OCI-LY1 (cell line): ENCODE measurements at regions not wholly inside any gene's neighbourhood (a gene's known extent, or its start where the extent isn't known, plus 50 kb on each side); places are given as distances from the start of the nearest gene placed in this dataset.
"Not testable (repeated sequence)": the region's sequence is repeated elsewhere in the genome, so short reads cannot be mapped to it uniquely, and the experiment has no call there.

Experiments used
- H2AFZ ChIP-seq: fragments of 200-600 bp; sonication (generic), shearing (Covaris generic); 2 replicates; pipeline ENCODE4 v1.6.0; 2014; ENCODE audit warnings: antibody characterized with exemption, mild to moderate bottlenecking, low read length
- H3F3A ChIP-seq: fragments of 200-600 bp; sonication (generic), shearing (Covaris generic); 2 replicates; pipeline ENCODE4 v1.6.0; 2014; ENCODE audit warnings: mild to moderate bottlenecking, antibody characterized with exemption, low read length, moderate library complexity; ENCODE audit not compliant: insufficient read depth
- H3K27ac ChIP-seq: fragments of 200-600 bp; sonication (generic); 2 replicates; pipeline ENCODE4 v1.5.1; 2014; ENCODE audit warnings: low read length, mixed run types, mild to moderate bottlenecking, low read depth; ENCODE audit not compliant: poor library complexity, severe bottlenecking
- H3K27me3 ChIP-seq: fragments of 200-600 bp; sonication (generic); 2 replicates; pipeline ENCODE4 v1.6.0; 2014; ENCODE audit warnings: antibody characterized with exemption, mild to moderate bottlenecking, low read length, moderate library complexity; ENCODE audit not compliant: insufficient read depth
- H3K36me3 ChIP-seq: fragments of 200-600 bp; sonication (generic); 2 replicates; pipeline ENCODE4 v1.6.1; 2014; ENCODE audit warnings: mild to moderate bottlenecking, antibody characterized with exemption, low read length, moderate library complexity, mixed read lengths; ENCODE audit not compliant: insufficient read depth
- H3K4me1 ChIP-seq: fragments of 200-600 bp; sonication (generic); 2 replicates; pipeline ENCODE4 v1.5.1; 2014; ENCODE audit warnings: mild to moderate bottlenecking, low read length, moderate library complexity; ENCODE audit not compliant: insufficient read depth, severe bottlenecking
- H3K4me2 ChIP-seq: fragments of 200-600 bp; sonication (generic), shearing (Covaris generic); 2 replicates; pipeline ENCODE4 v1.6.1; 2014; ENCODE audit warnings: low read length
- H3K4me3 ChIP-seq: fragments of 200-600 bp; sonication (generic); 2 replicates; pipeline ENCODE4 v1.5.1; 2014; ENCODE audit warnings: low read length, low read depth, mild to moderate bottlenecking, mixed read lengths; ENCODE audit not compliant: poor library complexity, severe bottlenecking
- H3K79me2 ChIP-seq: fragments of 200-600 bp; shearing (Covaris generic); 2 replicates; pipeline ENCODE4 v1.6.1; 2016; ENCODE audit warnings: mixed run types, low read length, mixed read lengths; ENCODE audit not compliant: insufficient read depth
- H3K9ac ChIP-seq: fragments of 200-600 bp; sonication (generic), shearing (Covaris generic); 2 replicates; pipeline ENCODE4 v1.6.1; 2014; ENCODE audit warnings: mild to moderate bottlenecking, low read length, mixed read lengths
- H3K9me2 ChIP-seq: fragments of 200-600 bp; sonication (generic), shearing (Covaris generic); 2 replicates; pipeline ENCODE4 v1.6.1; 2014; ENCODE audit warnings: low read depth, mild to moderate bottlenecking, low read length, mixed read lengths
- H3K9me3 ChIP-seq: fragments of 200-600 bp; shearing (Covaris generic); 2 replicates; pipeline ENCODE4 v1.6.1; 2014; ENCODE audit warnings: low read length, mixed read lengths
- H4K20me1 ChIP-seq: fragments of 200-600 bp; sonication (generic), shearing (Covaris generic); 2 replicates; pipeline ENCODE4 v1.6.0; 2016; ENCODE audit warnings: mild to moderate bottlenecking, low read length; ENCODE audit not compliant: insufficient read depth
- CTCF ChIP-seq: fragments of 200-600 bp; sonication (generic), shearing (Covaris generic); IDR thresholded peaks from 2 replicates; pipeline ENCODE4 v1.5.1; 2017; ENCODE audit warnings: mild to moderate bottlenecking, antibody characterized with exemption, low read length, moderate library complexity, mixed read lengths
- EZH2 ChIP-seq: fragments of 200-600 bp; sonication (generic), shearing (Covaris generic); IDR thresholded peaks from 2 replicates; pipeline ENCODE4 v1.8.0; 2017; ENCODE audit warnings: borderline replicate concordance, mixed run types, mild to moderate bottlenecking, antibody characterized with exemption, low read length, moderate library complexity, mixed read lengths

GRCh38 chr1:173365341-173365740 lies 111.8 kb upstream of the PRDX6 start:
- Histone ChIP-seq H3K36me3 (no peaks in the 10 kb centered on the region; the same call in 1 of the 2 replicates), H3K4me2 (no peak overlapping the region), H3K9me2 (no peaks in the 10 kb centered on the region), H3K9ac (no peak overlapping the region), H2AFZ (no peak overlapping the region), H3K79me2 (no peaks in the 10 kb centered on the region), H3K27me3 (no peaks in the 10 kb centered on the region), H4K20me1 (no peaks in the 10 kb centered on the region), H3K27ac (no peak overlapping the region), H3K9me3 (no peaks in the 10 kb centered on the region), H3K4me1 (peaks cover 8% of the 10 kb centered on the region), H3F3A (no peaks in the 10 kb centered on the region), H3K4me3 (no peak overlapping the region)
- TF ChIP-seq CTCF (no peak), EZH2 (no peak)

- Histone ChIP-seq H4K20me1 (no peaks in the 10 kb centered on the region), H3K9me2 (no peaks in the 10 kb centered on the region), H3K36me3 (no peaks in the 10 kb centered on the region; the same call in 1 of the 2 replicates), H3K79me2 (no peaks in the 10 kb centered on the region), H3K4me3 (no peak overlapping the region), H3K4me2 (no peak overlapping the region), H3K27me3 (no peaks in the 10 kb centered on the region), H3K9me3 (no peaks in the 10 kb centered on the region), H3K9ac (no peak overlapping the region), H3K27ac (no peak overlapping the region), H2AFZ (no peak overlapping the region), H3F3A (no peaks in the 10 kb centered on the region), H3K4me1 (no peaks in the 10 kb centered on the region)
- TF ChIP-seq EZH2 (no peak), CTCF (no peak)
Observed at GRCh38 chr1:173367136-173367535, 110.0 kb upstream of the PRDX6 start.

GRCh38 chr1:173370586-173370985 lies 106.5 kb upstream of the PRDX6 start:
- H3K79me2 ChIP-seq, H3K4me3 ChIP-seq, H3K4me2 ChIP-seq, H3K9ac ChIP-seq, H3K27ac ChIP-seq, H3K36me3 ChIP-seq, H4K20me1 ChIP-seq, H2AFZ ChIP-seq, H3K9me2 ChIP-seq, H3F3A ChIP-seq, H3K27me3 ChIP-seq, H3K4me1 ChIP-seq, H3K9me3 ChIP-seq: not testable (repeated sequence)

GRCh38 chr1:173376065-173376464 lies 101.1 kb upstream of the PRDX6 start:
- not testable (repeated sequence) for H3K79me2 ChIP-seq, H3K4me1 ChIP-seq, H3K9me3 ChIP-seq, H2AFZ ChIP-seq, H3K9ac ChIP-seq, H3K9me2 ChIP-seq, H3K27me3 ChIP-seq, H3F3A ChIP-seq, H3K4me3 ChIP-seq, H4K20me1 ChIP-seq, H3K4me2 ChIP-seq, H3K27ac ChIP-seq, H3K36me3 ChIP-seq
